ENCODE measurements at regions not wholly inside any gene's neighbourhood (a gene's known extent, or its start where the extent isn't known, plus 50 kb on each side); places are given as distances from the start of the nearest gene placed in this dataset.

DNA sequence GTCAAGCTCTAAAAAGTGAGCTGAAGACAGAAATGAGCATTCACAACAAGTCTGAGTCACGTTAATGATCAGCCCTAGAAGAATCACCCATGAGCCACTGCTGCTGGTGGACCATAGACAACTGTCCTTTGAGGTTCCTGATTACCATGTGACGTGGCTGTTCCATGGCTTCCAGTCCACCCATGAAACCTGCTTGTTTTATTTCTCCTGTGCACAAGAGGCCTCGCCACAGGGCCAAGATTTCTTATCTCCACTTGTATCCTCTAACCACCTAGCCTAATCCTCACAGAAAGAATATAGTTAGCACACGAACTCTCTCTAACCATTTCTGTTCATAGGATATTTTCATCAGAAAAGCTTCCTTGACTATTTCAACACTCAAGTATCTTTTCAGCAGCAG, 242.7 kb downstream of the MREG start:
- no peak for DNase-seq (ENCODE audit: low spot score)

DNA sequence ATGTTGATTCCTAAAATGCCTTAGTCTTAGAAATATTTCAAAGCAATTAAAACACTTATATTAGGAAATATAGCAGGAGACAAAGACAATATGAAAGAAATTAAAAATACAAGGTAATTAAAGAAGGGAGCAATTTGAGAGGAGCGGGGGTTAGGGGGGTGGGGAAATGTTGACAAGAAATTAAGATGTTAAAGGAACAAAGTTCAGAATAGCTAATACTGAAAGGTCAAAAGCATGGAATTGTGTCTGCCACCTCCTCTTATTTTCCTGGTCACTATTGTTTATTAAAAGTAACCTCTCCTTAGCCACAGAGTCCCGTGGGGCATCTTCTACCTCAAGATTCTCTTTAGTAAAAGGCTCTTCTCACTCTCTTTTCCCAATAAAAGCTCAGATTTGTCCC, 244.1 kb downstream of the MREG start:
- DNase-seq (ENCODE audit: low spot score), result no peak

DNA sequence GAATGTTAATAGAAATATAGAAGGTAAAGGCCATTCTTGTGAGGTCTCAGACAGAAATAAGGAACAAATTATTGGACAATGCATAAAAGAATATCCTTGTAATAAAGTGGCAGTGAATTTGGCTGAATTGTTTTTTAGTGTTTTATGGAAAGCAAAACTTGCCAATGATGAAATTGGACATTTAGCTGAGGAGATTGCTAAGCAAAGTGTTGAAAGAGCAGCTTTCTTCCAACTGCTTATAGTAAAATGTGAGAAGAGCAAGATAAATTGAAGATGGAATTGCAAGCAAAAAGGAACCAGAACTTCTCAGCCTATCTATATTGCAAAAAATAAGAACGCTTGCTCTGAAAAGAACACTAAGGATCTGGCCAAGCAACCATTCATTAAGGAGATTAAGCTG, 245.7 kb downstream of the MREG start:
- DNase-seq (ENCODE audit: low spot score), result no peak

GRCh38 chr2:215765729-215766360, 247.5 kb downstream of the MREG start:
- no peak for DNase-seq (ENCODE audit: low spot score)

DNA sequence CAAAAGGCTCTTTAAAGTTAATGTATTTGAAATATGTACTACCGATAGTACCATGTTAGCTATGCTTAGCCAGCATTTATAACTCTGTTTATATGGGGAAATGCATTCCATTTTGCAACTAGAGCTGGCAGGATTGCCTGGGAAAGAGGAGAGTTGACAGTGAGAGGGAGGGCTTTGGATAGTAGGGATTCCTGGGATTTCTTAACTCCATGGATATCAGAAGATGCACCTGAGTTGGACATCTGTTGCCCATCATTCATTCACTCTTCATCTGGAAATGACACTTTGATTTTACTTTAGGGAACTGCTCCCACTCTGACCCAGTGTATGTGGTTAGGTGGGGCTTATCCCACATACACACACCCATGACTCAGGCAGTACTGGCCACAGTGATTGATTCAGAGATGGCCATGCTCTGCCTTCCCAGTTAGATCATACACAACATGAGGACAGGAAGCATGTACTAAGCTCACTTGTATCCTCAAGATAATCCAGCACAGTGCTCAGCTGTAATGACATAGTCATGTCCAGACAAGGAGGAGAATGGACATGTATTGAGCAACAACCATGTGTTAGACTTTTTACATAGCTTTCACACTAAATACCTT, 248.8 kb downstream of the MREG start:
- DNase-seq (ENCODE audit: low spot score), result no peak

DNA sequence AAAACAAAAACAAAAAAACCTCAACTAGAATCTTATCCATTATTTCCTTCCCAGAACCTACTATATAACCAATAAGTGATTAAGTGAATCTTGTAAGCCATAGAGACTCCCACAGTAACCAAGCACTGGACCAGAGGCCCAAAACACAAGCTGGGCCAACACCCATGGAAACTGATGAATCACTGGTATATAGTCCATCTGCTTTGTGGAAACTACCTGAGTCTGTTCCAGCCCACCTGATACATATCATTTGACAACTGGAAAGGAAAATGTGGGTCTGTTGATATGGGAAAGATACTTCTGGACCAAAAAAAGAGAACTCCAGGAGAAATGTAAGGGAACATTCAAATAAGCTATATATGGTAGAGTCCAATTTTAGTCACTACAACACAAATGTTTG, 252.8 kb downstream of the MREG start:
- no peak for DNase-seq (ENCODE audit: low spot score)

DNA sequence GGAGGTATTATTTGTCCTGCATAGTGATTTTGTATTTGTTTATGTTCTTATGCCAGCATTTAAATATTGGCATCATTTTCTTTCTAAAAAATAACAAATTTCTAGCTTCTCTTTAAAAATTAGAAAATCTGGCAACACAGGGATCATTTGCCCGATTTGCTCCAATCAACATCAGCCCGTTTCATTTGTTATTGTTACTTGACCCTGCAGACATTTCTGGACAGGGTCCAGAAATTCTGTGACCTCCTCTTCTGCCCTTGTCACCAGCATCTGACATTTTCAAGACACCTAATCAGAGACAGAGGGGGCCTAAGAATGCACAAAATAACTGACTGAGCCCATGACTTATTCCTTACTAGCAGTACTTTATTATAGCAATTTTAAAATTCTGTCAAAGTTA, 253.3 kb downstream of the MREG start:
- DNase-seq (ENCODE audit: low spot score), result no peak

DNA sequence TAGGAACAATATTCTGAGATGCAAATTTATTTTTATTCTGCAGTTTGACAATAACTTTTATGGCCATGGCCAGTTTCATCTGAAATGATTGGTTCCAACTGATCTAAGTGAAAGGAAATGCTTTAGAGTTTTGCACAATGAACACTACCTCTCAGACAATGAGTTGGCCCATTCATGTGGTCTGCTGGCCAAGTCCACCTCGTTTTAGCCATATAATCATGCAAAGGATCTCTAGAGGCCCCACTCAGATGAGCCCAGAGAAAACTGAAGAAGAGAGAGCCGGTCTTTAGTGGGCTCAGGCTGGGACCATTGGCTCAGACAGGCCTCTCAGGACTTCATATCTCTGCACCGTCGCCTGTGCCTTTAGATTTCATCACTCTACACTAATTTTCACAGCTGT, 254.7 kb downstream of the MREG start:
- no peak for DNase-seq (ENCODE audit: low spot score)

- no peak for DNase-seq (ENCODE audit: low spot score)
Observed at GRCh38 chr2:215756346-215756730, 257.0 kb downstream of the MREG start.

GRCh38 chr2:215755641-215756345, 257.6 kb downstream of the MREG start:
- no peak for DNase-seq (ENCODE audit: low spot score)

- DNase-seq (ENCODE audit: low spot score), result peak; percentile 23
Observed at GRCh38 chr2:215754546-215754945, 258.8 kb downstream of the MREG start.

- no peak for DNase-seq (ENCODE audit: low spot score)
Observed at GRCh38 chr2:215753808-215754207, 259.5 kb downstream of the MREG start.

GRCh38 chr2:215752991-215753390, 260.4 kb downstream of the MREG start:
- no peak for DNase-seq (ENCODE audit: low spot score)

- no peak for DNase-seq (ENCODE audit: low spot score)
Observed at GRCh38 chr2:215752436-215752835, 260.9 kb downstream of the MREG start.

- DNase-seq (ENCODE audit: low spot score), result no peak
Observed at GRCh38 chr2:215751911-215752272, 261.5 kb downstream of the MREG start.

GRCh38 chr2:215751200-215751910, 262.0 kb downstream of the MREG start:
- no peak for DNase-seq (ENCODE audit: low spot score)

DNA sequence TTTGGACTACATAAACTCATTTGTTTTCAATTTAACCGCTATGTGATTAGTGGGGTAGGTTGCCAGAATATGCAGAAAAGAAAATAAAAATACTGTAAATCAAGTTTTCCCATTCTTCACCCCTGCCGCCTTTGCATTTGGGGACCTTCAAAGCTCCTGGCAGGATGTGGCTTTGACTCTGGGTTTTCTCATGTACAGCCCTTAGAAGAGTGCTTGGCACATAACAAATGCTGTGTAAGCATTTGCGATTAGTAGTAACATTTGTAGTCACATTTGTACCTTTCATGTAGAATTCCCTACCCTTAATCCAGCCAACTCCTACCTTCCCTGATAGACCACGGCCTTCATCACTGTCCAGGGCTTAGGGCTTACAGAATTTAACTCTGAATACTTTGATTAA, 262.6 kb downstream of the MREG start:
- DNase-seq (ENCODE audit: low spot score), result no peak

GRCh38 chr2:215749092-215749957, 264.0 kb downstream of the MREG start:
- no peak for DNase-seq (ENCODE audit: low spot score)

- peak; percentile 50 for DNase-seq (ENCODE audit: low spot score)
Observed at GRCh38 chr2:215748446-215748845, 264.9 kb downstream of the MREG start.

DNA sequence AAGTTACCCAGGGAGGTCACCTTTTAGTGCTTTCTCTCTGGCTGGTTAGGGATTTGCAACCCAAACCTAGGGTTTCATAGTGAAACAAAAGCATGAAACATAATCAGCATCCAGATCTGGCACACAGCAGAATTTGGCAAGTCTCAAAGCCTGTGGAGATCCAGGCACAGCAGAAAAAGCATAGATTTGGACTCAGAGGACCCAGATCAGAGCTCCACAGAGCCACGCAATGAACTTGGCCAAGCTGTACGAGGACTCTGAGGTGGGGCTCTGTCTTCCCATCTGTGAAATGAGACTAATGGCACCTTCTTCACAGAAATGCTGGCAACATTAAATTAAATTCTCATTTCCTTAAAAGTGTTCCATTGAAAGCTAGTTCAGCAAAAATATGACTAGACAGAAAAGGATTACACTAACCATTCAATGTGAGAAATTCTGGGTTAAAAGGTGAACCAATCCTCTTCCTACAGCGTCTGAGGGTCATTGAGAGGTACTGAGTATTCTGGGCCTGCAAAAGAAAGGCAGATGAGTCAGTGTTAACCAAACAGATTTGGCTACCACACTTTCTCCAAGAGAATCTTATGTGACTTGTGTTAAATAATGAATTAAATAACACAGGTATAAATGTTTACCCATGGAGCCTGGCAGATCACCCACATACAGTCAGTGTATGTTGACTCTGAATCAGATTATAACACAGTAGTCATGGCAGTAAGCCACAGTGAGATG, 266.3 kb downstream of the MREG start:
- DNase-seq (ENCODE audit: low spot score), result no peak

DNA sequence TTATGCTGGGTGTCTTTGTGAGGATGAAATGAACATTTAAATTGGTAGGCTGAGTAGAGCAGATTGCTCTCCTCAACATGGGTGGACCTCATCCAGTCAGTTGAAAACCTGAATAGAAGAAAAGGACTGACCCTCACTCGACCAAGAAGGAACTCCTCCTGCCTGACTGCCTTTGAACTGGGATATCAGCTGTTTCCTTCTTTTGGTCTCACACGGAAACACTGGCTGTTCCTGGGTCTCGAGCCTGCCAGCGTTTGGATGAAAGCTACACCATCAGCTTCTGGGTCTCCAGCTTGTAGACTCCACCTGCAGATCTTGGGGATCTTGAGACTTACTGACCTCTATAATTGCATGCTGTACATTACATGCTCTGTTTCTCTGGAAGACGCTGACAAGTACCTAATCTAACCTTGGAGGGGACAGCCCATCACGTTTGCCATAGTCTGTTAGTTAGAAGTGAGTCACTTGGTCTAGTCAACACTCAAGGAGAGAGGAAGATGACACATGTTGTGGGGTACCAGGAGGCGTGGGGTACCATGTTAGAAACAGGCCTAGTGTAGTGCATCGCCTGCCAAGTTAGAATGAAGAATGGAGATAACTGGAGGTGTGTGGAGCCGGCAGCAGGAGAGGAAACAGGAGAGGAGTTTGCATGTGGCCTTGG, 267.0 kb downstream of the MREG start:
- DNase-seq (ENCODE audit: low spot score), result no peak
